Endothelial cell of umbilical vein (primary cell): ENCODE measurements at regions not wholly inside any gene's neighbourhood (a gene's known extent, or its start where the extent isn't known, plus 50 kb on each side); places are given as distances from the start of the nearest gene placed in this dataset.

Source experiments
- BruUV-seq: library from RNA; stranded (reverse); fragments of 400-500 nt; replicated peaks from 2 replicates; lab custom pipeline; 2021; lab: Mats Ljungman, UMichigan
- CTCF ChIA-PET: fragments of 300-600, 350-600 bp; sonication (Branson Sonifier 250); formaldehyde crosslinking; loops from one replicate; lab custom pipeline; 2021; ENCODE audit warnings: antibody characterized with exemption, inconsistent platforms; lab: Charles Lee
- POLR2A ChIA-PET: fragments of 300-600, 350-600 bp; sonication (Branson Sonifier 250); formaldehyde crosslinking; loops from one replicate; lab custom pipeline; 2021; ENCODE audit warnings: antibody characterized with exemption, inconsistent platforms; lab: Charles Lee
- DNase-seq: peaks from one replicate; pipeline ENCODE4 v3.0.0-alpha.2; 2011; ENCODE audit warnings: low read depth, low spot score
- FAIRE-seq: peaks from 2 replicates; lab custom pipeline; 2011; peaks lifted over from hg19 to GRCh38; lab: Jason Lieb, UNC
- H2AFZ ChIP-seq: 2 replicates; pipeline ENCODE4 v1.6.0; 2012; ENCODE audit warnings: low read depth, low read length, control low read depth, inconsistent platforms
- H3K27ac ChIP-seq: 2 replicates; pipeline ENCODE4 v1.5.1; 2011; ENCODE audit warnings: low read depth, mild to moderate bottlenecking, control low read depth, low read length, moderate library complexity; ENCODE audit not compliant: insufficient read depth
- H3K27me3 ChIP-seq, 2 experiments: 2 replicates each; pipeline versions ENCODE4 v1.6.0 to v1.6.1; 2011; ENCODE audit warnings: low read length in 2 of 2, mixed read lengths in 1 of 2; ENCODE audit not compliant: control insufficient read depth in 2 of 2, insufficient read depth in 2 of 2
- H3K36me3 ChIP-seq, 2 experiments: 2 replicates in 1 of 2; 3 replicates in 1 of 2; pipeline ENCODE4 v1.5.1; 2011; ENCODE audit warnings: low read length in 2 of 2, mild to moderate bottlenecking in 1 of 2, moderate library complexity in 1 of 2; ENCODE audit not compliant: control insufficient read depth in 2 of 2, insufficient read depth in 2 of 2; ENCODE audit errors: extremely low read depth in 1 of 2
- H3K4me1 ChIP-seq: 3 replicates; pipeline ENCODE4 v1.5.1; 2011; ENCODE audit warnings: mild to moderate bottlenecking, low read length; ENCODE audit not compliant: control insufficient read depth, insufficient read depth; ENCODE audit errors: extremely low read depth
- H3K4me2 ChIP-seq: 2 replicates; pipeline ENCODE4 v1.6.1; 2011; ENCODE audit warnings: low read length, control low read depth, mixed read lengths; ENCODE audit not compliant: insufficient read depth
- H3K4me3 ChIP-seq, 3 experiments: fragments of 200-600 bp in 1 of 3; sonication (generic), shearing (Covaris generic) in 1 of 3; replicated peaks in 1 of 3; 2 replicates each; pipeline ENCODE4 v1.5.1; 2011 to 2016; ENCODE audit warnings: control low read depth in 3 of 3, low read length in 3 of 3, mild to moderate bottlenecking in 2 of 3, inconsistent platforms in 1 of 3, low read depth in 1 of 3, moderate library complexity in 1 of 3; ENCODE audit not compliant: insufficient read depth in 1 of 3
- H3K79me2 ChIP-seq: 2 replicates; pipeline ENCODE4 v1.6.0; 2012; ENCODE audit warnings: low read length, inconsistent platforms; ENCODE audit not compliant: control insufficient read depth, insufficient read depth
- H3K9ac ChIP-seq: replicated peaks from 2 replicates; pipeline ENCODE3; 2011; ENCODE audit warnings: low read length, control low read depth; ENCODE audit not compliant: insufficient read depth; ENCODE audit errors: extremely low read depth
- H3K9me1 ChIP-seq: replicated peaks from 3 replicates; pipeline ENCODE4 v1.6.0; 2011; ENCODE audit warnings: mild to moderate bottlenecking, low read length; ENCODE audit not compliant: control insufficient read depth, insufficient read depth; ENCODE audit errors: extremely low read depth
- H3K9me3 ChIP-seq: replicated peaks from 2 replicates; pipeline ENCODE4 v1.5.1; 2012; ENCODE audit warnings: low read length, inconsistent platforms; ENCODE audit not compliant: control insufficient read depth, insufficient read depth
- H4K20me1 ChIP-seq: replicated peaks from 2 replicates; pipeline ENCODE3; 2011; ENCODE audit warnings: mild to moderate bottlenecking, low read length; ENCODE audit not compliant: control insufficient read depth, insufficient read depth; ENCODE audit errors: extremely low read depth
- CTCF ChIP-seq, 2 donors: IDR thresholded peaks; 1 replicate in 1 of 2; 2 replicates in 1 of 2; pipeline ENCODE4 v1.5.1; 2011; ENCODE audit warnings: low read length in 2 of 2, mild to moderate bottlenecking in 2 of 2, moderate library complexity in 2 of 2, control low read depth in 1 of 2, inconsistent platforms in 1 of 2, low read depth in 1 of 2; ENCODE audit not compliant: insufficient read depth in 1 of 2; ENCODE audit errors: extremely low read depth in 1 of 2
- EZH2 ChIP-seq: IDR thresholded peaks from 2 replicates; pipeline ENCODE4 v1.6.1; 2012; ENCODE audit warnings: borderline replicate concordance, low read depth, mild to moderate bottlenecking, moderate library complexity, low read length, inconsistent platforms; ENCODE audit not compliant: severe bottlenecking
- FOS ChIP-seq: IDR thresholded peaks from 2 replicates; pipeline ENCODE4 v1.6.1; 2011; ENCODE audit warnings: mild to moderate bottlenecking, low read length, moderate library complexity, borderline replicate concordance; ENCODE audit not compliant: insufficient read depth
- GATA2 ChIP-seq: IDR thresholded peaks from 2 replicates; pipeline ENCODE4 v1.7.0; 2011; ENCODE audit warnings: low read depth, mild to moderate bottlenecking, moderate library complexity, mixed read lengths, low read length; ENCODE audit not compliant: insufficient read length, insufficient read depth
- JUN ChIP-seq: IDR thresholded peaks from 2 replicates; pipeline ENCODE4 v1.6.1; 2011; ENCODE audit warnings: borderline replicate concordance, low read depth; ENCODE audit not compliant: insufficient read length, insufficient read depth
- MAX ChIP-seq: IDR thresholded peaks from 2 replicates; pipeline ENCODE4 v1.6.1; 2011; ENCODE audit not compliant: insufficient read depth, insufficient read length
- MYC ChIP-seq: IDR thresholded peaks from one replicate; pipeline ENCODE4 v1.6.1; 2011; ENCODE audit warnings: mild to moderate bottlenecking, low read depth, low read length
- POLR2A ChIP-seq: IDR thresholded peaks from 2 replicates; pipeline ENCODE4 v1.6.1; 2012; ENCODE audit warnings: low read depth, mild to moderate bottlenecking, control low read depth, low read length
- POLR2AphosphoS5 ChIP-seq: IDR thresholded peaks from 2 replicates; pipeline ENCODE4 v1.6.1; 2012; ENCODE audit warnings: low read depth, mild to moderate bottlenecking, control low read depth, low read length, moderate library complexity; ENCODE audit not compliant: insufficient read depth
- dilution Hi-C: fragments of 300-500 bp; cut with MboI; formaldehyde crosslinking; loops from one replicate; pipeline ENCODE4 v1.15.0; 2019; ENCODE audit warnings: low sequenced_read_pairs; ENCODE audit not compliant: extremely low pct_ligation_motif_present
- intact Hi-C: fragments of 100-400 bp; cut with micrococcal nuclease; formaldehyde crosslinking; loops from one replicate; pipeline ENCODE4 v1.10.0; 2022

DNA sequence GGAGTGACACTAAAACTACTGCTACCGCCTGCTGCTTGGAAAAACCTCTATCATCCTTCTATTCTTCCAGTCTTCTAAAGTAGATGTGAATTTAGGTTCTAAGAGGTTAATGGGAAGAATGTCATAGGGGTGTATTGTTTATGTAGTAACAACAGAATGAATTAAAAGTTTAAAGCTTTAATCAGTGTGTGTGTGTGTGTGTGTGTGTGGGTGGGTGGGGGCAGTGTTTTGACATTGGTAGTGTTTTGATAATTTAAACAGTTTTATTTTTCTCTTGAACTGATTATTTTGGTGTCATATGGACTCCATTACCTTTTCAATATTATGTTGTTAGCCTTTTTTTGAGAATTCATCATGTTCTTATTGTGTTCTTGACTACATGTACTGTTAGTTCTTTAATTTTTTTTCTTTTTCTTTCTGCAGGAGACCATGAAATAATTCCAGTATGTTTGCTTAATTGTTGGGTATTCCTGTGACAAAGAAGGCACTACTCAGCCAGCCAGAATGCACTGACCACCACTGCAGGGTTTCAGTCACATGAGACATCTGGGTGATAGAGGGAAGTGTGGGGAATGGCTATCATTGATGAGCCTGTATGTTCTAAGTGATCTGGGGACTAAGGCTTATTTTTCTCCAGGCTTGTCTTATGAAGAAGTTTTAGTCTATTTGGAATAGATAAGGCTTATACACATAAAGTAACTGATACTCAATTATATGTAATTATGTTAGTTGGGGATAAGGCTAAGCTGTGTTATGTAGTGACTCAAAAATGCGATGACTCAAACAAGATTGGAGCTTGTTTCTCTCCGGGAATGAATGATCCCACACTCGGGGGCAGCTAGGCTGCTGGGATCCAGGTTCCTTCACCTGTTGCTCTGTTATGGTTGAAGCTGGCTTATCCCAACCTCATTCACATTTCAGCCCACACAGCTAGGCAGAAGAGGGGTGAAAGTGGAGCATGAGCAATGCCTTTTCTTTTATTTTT lies 50.2 kb upstream of the ACTBL2 start:
- DNase-seq (no peak), FAIRE-seq (no peak)
- Histone ChIP-seq H3K9me3 (no peaks in the 10 kb centered on the region), H3K4me3 (no peak overlapping the region), H2AFZ (no peak overlapping the region), H4K20me1 (no peaks in the 10 kb centered on the region), H3K79me2 (no peaks in the 10 kb centered on the region), H3K9me1 (no peaks in the 10 kb centered on the region), H3K4me1 (no peaks in the 10 kb centered on the region), H3K27ac (no peak overlapping the region), H3K9ac (no peak overlapping the region), H3K4me2 (no peak overlapping the region), H3K27me3 (no peaks in the 10 kb centered on the region), H3K36me3 (no peaks in the 10 kb centered on the region)
- ChIA-PET CTCF (no interaction called here), POLR2A (no interaction called here)
- intact Hi-C loops (no loop called here), dilution Hi-C loops (no loop called here)
- TF ChIP-seq MYC (no peak), EZH2 (no peak), POLR2AphosphoS5 (no peak), JUN (no peak), FOS (no peak), CTCF (IDR thresholded peaks at IDR 0.05; ENCODE audit: extremely low read depth in 1 of 2, insufficient read depth in 1 of 2, low read depth in 1 of 2, low read length in 2 of 2) (no peak), GATA2 (no peak), MAX (no peak), POLR2A (no peak)
- no TSS peak for BruUV-seq
